ENCODE measurements at regions not wholly inside any gene's neighbourhood (a gene's known extent, or its start where the extent isn't known, plus 50 kb on each side); places are given as distances from the start of the nearest gene placed in this dataset.
"Not testable (repeated sequence)": the region's sequence is repeated elsewhere in the genome, so short reads cannot be mapped to it uniquely, and the experiment has no call there.

- DNase-seq (ENCODE audit: low read depth in 3 of 3): not testable (repeated sequence)
Observed at GRCh38 chr10:90250784-90251183, 549.4 kb downstream of the KIF20B start.

DNA sequence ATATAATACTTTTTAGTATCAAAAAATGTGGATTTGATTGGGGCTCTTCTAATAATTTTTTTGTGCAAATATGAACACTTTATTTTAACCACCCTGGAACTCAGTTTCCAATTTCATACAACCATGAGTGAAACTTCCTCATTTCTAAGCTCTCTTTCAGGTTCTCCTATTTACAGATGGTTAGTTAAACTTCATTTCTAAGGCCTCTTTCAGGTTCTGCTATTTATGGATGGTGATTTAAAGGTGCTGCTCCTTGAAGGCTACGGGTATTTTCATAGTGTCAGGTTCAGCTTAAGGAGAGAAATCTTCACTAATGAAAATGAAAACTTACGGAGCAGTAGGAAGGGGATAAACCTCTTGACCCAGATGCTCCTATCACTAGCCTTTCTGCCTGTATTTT, 568.3 kb downstream of the KIF20B start:
- no peak for DNase-seq (ENCODE audit: low read depth in 3 of 3)

- no peak for DNase-seq (ENCODE audit: low read depth in 3 of 3)
Observed at GRCh38 chr10:90274721-90275468, 573.5 kb downstream of the KIF20B start.

- DNase-seq (ENCODE audit: low read depth in 3 of 3): no peak
Observed at GRCh38 chr10:90276894-90277475, 575.6 kb downstream of the KIF20B start.

DNA sequence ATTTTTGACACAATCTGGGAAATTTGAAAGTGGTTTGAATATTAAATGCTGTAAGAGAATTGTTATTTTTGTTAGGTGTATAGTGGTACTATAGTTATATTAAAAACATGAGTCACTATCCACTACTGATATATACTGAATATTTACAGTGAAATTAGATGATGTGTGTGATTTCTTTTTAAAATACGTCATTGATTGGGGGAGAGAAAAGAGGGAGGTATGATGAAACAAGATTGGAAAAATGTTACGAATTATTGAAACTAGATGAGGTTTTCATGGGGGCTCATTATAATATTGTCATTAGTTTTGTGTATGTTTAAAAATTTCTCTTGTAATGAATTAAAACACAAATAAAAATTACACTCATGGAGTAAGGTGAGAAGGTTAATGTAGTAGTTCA, 571.4 kb downstream of the HTR7 start:
- no peak for DNase-seq (ENCODE audit: low read depth in 3 of 3)

GRCh38 chr10:90286941-90287340, 570.9 kb downstream of the HTR7 start:
- DNase-seq (ENCODE audit: low read depth in 3 of 3): no peak

DNA sequence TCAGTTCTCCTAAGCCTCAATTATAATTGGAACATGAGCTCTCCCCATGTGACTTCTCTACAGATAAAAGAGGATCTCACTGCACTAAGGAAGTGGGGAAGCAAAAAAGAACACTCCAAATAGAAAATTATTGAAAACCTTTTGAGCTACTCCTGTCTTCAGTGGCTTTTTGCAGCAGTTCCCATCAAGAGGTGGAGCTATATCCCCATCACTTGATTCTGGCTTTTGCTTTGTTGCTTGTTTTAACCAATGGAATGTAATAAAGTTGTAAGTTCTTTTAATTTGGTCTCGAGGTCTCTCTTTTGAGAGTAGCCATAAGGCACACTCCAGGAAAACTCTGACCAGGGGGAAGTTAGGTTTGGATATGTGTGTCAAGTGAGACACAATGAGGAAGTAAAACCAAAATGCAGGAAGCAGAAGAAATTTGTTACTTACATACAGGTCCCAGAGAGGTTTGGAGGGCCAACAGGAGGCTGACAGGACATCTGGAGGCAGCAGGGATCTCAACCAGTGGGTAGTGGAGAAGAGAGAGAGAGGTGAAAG, 569.4 kb downstream of the HTR7 start:
- no peak for DNase-seq (ENCODE audit: low read depth in 3 of 3)

DNA sequence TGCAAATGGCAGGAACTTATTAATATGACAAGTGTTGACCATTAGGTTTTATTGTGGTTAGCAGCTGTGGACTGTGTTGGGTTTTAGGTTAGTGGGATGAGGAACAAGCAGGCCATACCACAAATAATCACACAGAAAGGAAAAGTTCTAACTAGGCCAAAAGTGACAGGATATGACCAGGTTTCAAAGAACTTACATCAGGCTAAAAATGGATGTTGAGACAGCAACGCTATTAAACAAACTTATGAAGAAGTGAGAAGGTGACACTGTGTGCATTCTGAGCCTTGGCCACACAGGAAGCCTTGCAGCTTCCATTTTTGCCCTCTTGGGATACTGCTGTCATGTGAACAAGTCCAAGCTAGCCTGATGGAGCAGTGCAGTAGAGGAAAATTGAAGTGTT, 568.8 kb downstream of the HTR7 start:
- DNase-seq (ENCODE audit: low read depth in 3 of 3): no peak

- no peak for DNase-seq (ENCODE audit: low read depth in 3 of 3)
Observed at GRCh38 chr10:90293616-90294015, 564.2 kb downstream of the HTR7 start.

GRCh38 chr10:90294821-90295540, 562.9 kb downstream of the HTR7 start:
- DNase-seq (ENCODE audit: low read depth in 3 of 3): not testable (repeated sequence)

DNA sequence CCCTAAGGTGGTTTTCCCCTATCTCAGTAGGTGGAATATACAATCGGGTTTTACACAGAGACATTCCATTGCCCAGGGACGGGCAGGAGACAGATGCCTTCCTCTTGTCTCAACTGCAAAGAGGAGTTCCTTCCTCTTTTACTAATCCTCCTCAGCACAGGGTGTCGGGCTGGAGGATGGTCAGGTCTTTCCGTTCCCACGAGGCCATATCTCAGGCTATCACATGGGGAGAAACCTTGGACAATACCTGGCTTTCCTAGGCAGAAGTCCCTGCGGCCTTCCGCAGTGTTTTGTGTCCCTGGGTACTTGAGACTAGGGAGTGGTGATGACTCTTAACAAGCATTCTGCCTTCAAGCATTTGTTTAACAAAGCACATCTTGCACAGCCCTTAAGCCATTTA, 555.8 kb downstream of the HTR7 start:
- not testable (repeated sequence) for DNase-seq (ENCODE audit: low read depth in 3 of 3)

DNA sequence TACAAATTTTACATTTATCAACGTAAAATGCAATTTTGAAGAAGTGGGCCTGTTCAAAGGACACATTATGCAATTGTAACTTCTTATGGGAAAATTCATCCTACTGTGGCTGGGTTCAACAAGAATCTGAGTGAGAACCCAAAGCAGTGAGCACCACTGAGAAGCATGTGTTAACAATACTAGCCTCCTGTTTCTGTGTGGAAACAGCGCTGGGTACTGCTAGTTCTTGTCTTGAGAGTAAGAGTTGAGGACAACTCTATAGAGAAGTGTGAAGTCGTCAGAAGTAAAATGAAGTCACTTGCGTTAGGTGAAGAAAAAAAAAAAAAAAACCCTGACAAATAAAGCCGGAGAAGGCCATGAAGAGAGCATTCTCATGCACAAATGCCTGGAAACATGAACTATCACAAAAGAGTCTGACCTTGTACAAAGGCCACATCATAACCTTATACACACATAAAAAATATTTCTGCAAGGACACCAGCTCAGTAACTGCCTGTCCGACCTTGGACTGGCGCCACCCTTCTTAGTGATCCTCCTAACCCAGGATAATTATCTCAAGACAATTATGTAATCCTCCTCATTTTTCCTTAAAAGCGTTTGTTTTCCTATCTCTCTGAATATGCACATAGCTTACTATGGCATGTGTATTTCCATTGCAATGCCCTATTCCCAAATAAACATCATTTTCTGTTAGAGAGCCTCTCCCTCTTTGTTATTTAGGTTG, 554.9 kb downstream of the HTR7 start:
- no peak for DNase-seq (ENCODE audit: low read depth in 3 of 3)

GRCh38 chr10:90304533-90304932, 553.3 kb downstream of the HTR7 start:
- DNase-seq (ENCODE audit: low read depth in 3 of 3): no peak

DNA sequence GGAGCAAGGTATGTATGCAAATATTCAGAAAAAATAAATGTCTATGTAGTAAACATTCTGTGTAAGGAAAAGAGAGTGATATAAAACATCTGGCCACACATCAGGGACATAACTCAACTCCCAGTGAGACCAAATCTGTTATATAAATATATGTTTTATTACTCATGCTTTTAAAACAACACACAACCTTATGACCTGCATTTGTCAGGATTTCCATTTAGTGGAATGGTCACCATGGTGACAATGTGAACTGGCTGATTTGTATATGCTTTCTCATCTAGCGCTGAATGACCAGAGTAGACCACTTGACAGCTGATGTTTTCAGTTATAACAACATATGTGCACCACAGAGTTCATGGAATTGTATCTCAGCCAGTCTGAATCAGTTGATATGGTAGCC, 551.7 kb downstream of the HTR7 start:
- no peak for DNase-seq (ENCODE audit: low read depth in 3 of 3)

GRCh38 chr10:90308223-90308622, 549.6 kb downstream of the HTR7 start:
- DNase-seq (ENCODE audit: low read depth in 3 of 3): no peak

- no peak for DNase-seq (ENCODE audit: low read depth in 3 of 3)
Observed at GRCh38 chr10:90313576-90314325, 544.1 kb downstream of the HTR7 start.

GRCh38 chr10:90314718-90315117, 543.1 kb downstream of the HTR7 start:
- DNase-seq (ENCODE audit: low read depth in 3 of 3): no peak

- DNase-seq (ENCODE audit: low read depth in 3 of 3): no peak
Observed at GRCh38 chr10:90317172-90317571, 540.7 kb downstream of the HTR7 start.

DNA sequence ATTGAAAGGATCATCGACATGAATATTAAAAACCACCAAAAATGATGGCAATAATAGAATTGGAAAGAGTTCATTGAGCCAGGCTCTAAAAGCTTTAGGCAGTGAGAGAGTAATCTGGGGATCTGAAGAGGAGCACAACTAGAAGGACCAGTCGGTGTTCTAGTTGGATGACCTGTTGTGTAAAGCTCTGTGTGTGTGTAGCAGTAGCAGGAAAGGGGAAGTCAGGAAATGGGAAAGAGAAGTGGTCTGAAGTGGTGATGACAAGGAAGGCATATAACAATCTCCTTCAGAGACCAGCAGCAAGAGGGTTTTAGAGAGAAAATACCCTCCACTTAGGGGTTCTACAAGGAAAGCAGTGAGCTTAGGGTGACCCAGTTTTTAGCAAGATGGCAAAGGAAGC, 539.2 kb downstream of the HTR7 start:
- no peak for DNase-seq (ENCODE audit: low read depth in 3 of 3)

GRCh38 chr10:90319188-90319914, 538.5 kb downstream of the HTR7 start:
- no peak for DNase-seq (ENCODE audit: low read depth in 3 of 3)

Measured in stimulated activated CD4-positive, alpha-beta T cell treated with anti-CD3 and anti-CD28 coated beads, TNF-alpha, amount 100 ng/mL, for 48 hours (primary cell).